Hindlimb muscle (tissue), 1 donor: ENCODE measurements at regions not wholly inside any gene's neighbourhood (a gene's known extent, or its start where the extent isn't known, plus 50 kb on each side); places are given as distances from the start of the nearest gene placed in this dataset.

ENCODE experiments used
- DNase-seq: peaks from one replicate; pipeline ENCODE4 v3.0.0-alpha.2; 2013

GRCh38 chr9:91024841-91025240, 223.2 kb downstream of the SYK start:
- DNase-seq = no peak

- no peak for DNase-seq
These were observed 224.2 kb downstream of the SYK start for GRCh38 chr9:91025856-91026255.

GRCh38 chr9:91026266-91026665, 224.6 kb downstream of the SYK start:
- no peak for DNase-seq

GRCh38 chr9:91027005-91027404, 225.4 kb downstream of the SYK start:
- DNase-seq = no peak

GRCh38 chr9:91028166-91028827, 226.7 kb downstream of the SYK start:
- no peak for DNase-seq

- DNase-seq = no peak
These were observed 228.2 kb downstream of the SYK start for GRCh38 chr9:91029650-91030361.

- DNase-seq = no peak
These were observed 230.5 kb downstream of the SYK start for GRCh38 chr9:91032121-91032531.

GRCh38 chr9:91033270-91033669, 231.7 kb downstream of the SYK start:
- DNase-seq = no peak

- DNase-seq = no peak
These were observed 232.2 kb downstream of the SYK start for GRCh38 chr9:91033797-91034196.

- no peak for DNase-seq
These were observed 232.9 kb downstream of the SYK start for GRCh38 chr9:91034521-91034920.

- DNase-seq = no peak
These were observed 233.6 kb downstream of the SYK start for GRCh38 chr9:91034976-91035824.

GRCh38 chr9:91035825-91036208, 234.2 kb downstream of the SYK start:
- no peak for DNase-seq

GRCh38 chr9:91036356-91036755, 234.7 kb downstream of the SYK start:
- DNase-seq = no peak

- DNase-seq = peak; percentile 63
These were observed 235.3 kb downstream of the SYK start for GRCh38 chr9:91036826-91037510.

- no peak for DNase-seq
These were observed 236.2 kb downstream of the SYK start for GRCh38 chr9:91037511-91038482.

- no peak for DNase-seq
These were observed 237.0 kb downstream of the SYK start for GRCh38 chr9:91038483-91039124.

GRCh38 chr9:91039125-91039834, 237.7 kb downstream of the SYK start:
- DNase-seq = no peak

- no peak for DNase-seq
These were observed 238.2 kb downstream of the SYK start for GRCh38 chr9:91039835-91040140.

GRCh38 chr9:91040371-91041215, 239.0 kb downstream of the SYK start:
- DNase-seq = no peak

GRCh38 chr9:91042024-91042423, 240.4 kb downstream of the SYK start:
- DNase-seq = no peak
